ENCODE measurements at regions not wholly inside any gene's neighbourhood (a gene's known extent, or its start where the extent isn't known, plus 50 kb on each side); places are given as distances from the start of the nearest gene placed in this dataset.

DNA sequence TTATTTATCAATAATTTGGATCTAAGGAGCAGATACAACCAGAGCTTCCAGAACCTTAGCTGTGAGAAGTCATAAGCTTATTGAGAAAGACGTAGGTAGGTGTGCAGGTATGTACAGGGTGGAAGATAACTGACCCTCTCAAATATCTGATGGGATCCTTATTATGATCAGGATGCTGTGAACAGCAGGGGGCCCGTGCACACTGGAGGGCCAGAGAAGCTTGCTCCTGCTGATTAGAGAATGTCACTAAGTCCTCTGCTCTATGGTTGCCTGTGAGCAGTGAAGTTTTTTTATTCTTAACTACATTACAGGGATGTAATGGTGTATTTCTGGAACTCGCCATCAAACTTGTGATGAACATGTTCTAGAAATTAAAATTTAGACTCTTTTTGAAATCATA, 108.9 kb upstream of the POU5F2 start:
- no peak overlapping the region for H3K27ac Mint-ChIP-seq
- TF ChIP-seq, protein P1, sequence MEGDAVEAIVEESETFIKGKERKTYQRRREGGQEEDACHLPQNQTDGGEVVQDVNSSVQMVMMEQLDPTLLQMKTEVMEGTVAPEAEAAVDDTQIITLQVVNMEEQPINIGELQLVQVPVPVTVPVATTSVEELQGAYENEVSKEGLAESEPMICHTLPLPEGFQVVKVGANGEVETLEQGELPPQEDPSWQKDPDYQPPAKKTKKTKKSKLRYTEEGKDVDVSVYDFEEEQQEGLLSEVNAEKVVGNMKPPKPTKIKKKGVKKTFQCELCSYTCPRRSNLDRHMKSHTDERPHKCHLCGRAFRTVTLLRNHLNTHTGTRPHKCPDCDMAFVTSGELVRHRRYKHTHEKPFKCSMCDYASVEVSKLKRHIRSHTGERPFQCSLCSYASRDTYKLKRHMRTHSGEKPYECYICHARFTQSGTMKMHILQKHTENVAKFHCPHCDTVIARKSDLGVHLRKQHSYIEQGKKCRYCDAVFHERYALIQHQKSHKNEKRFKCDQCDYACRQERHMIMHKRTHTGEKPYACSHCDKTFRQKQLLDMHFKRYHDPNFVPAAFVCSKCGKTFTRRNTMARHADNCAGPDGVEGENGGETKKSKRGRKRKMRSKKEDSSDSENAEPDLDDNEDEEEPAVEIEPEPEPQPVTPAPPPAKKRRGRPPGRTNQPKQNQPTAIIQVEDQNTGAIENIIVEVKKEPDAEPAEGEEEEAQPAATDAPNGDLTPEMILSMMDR (IDR thresholded peaks at IDR 0.05; ENCODE audit: unreplicated experiment), result no peak
- peaks cover 11% of the 10 kb centered on the region for H3K36me3 Mint-ChIP-seq
- no peaks in the 10 kb centered on the region for H3K27me3 Mint-ChIP-seq (ENCODE audit: low read depth)
- H3K4me1 Mint-ChIP-seq, result no peaks in the 10 kb centered on the region
- no peak for DNase-seq (ENCODE audit: low spot score in 2 of 2, unreplicated experiment in 2 of 2)
- peaks cover 12% of the 10 kb centered on the region for H3K9me3 Mint-ChIP-seq
- no peak overlapping the region for H3K4me3 Mint-ChIP-seq

GRCh38 chr5:93845376-93845775, 104.0 kb upstream of the POU5F2 start:
- Mint-ChIP-seq H3K4me3 (no peak overlapping the region), H3K27ac (no peak overlapping the region), H3K36me3 (peaks cover 32% of the 10 kb centered on the region), H3K27me3 (ENCODE audit: low read depth) (no peaks in the 10 kb centered on the region), H3K4me1 (no peaks in the 10 kb centered on the region), H3K9me3 (peaks cover 31% of the 10 kb centered on the region)
- TF ChIP-seq, protein P1 (IDR thresholded peaks at IDR 0.05; ENCODE audit: unreplicated experiment), result no peak
- no peak for DNase-seq (ENCODE audit: low spot score in 2 of 2, unreplicated experiment in 2 of 2)

DNA sequence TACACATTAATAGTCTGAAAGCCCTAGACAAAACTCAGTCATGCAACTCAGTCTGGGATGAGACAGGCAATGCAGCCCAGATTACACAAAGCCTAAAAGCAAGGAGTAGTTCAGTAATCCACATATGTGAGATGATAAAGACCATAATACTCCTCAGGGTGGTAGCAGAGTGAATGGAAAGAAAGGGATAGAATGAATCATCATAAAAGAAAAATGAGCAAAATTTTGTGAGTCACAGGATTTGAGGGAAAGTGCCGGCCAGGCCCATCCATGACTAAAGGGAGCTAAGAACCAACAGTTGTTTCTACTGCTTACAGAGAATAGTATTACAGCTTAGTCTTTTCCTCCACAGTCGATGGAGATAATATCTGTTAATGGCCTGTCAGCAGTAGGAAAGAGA, 90.0 kb upstream of the POU5F2 start:
- Mint-ChIP-seq H3K27me3 (ENCODE audit: low read depth) (no peaks in the 10 kb centered on the region), H3K27ac (no peak overlapping the region), H3K9me3 (peaks cover 13% of the 10 kb centered on the region), H3K4me1 (no peaks in the 10 kb centered on the region), H3K36me3 (peaks cover 16% of the 10 kb centered on the region), H3K4me3 (no peak overlapping the region)
- DNase-seq (ENCODE audit: low spot score in 2 of 2, unreplicated experiment in 2 of 2), result no peak
- TF ChIP-seq, protein P1 (IDR thresholded peaks at IDR 0.05; ENCODE audit: unreplicated experiment), result no peak

DNA sequence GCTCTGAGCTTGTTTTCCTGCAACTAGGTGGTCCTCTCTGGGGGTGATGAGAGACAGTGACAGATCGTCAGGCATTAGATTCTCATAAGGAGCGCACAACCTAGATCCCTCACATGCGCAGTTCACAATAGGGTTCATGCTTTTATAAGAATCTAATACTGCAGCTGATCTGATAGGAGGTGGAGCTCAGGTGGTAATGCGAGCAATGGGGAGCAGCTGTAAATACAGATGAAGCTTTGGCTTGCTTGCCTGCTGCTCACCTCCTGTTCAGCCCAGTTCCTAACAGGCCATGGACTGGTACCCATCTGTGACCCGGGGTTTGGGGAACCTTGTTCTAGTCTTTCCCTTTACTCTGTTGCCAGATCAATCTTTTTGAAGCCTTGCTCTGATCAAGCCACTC, 89.5 kb upstream of the POU5F2 start:
- H3K27ac Mint-ChIP-seq, result no peak overlapping the region
- no peak for DNase-seq (ENCODE audit: low spot score in 2 of 2, unreplicated experiment in 2 of 2)
- no peak overlapping the region for H3K4me3 Mint-ChIP-seq
- H3K36me3 Mint-ChIP-seq, result peaks cover 17% of the 10 kb centered on the region
- TF ChIP-seq, protein P1 (IDR thresholded peaks at IDR 0.05; ENCODE audit: unreplicated experiment), result no peak
- no peaks in the 10 kb centered on the region for H3K27me3 Mint-ChIP-seq (ENCODE audit: low read depth)
- no peaks in the 10 kb centered on the region for H3K4me1 Mint-ChIP-seq
- peaks cover 17% of the 10 kb centered on the region for H3K9me3 Mint-ChIP-seq

DNA sequence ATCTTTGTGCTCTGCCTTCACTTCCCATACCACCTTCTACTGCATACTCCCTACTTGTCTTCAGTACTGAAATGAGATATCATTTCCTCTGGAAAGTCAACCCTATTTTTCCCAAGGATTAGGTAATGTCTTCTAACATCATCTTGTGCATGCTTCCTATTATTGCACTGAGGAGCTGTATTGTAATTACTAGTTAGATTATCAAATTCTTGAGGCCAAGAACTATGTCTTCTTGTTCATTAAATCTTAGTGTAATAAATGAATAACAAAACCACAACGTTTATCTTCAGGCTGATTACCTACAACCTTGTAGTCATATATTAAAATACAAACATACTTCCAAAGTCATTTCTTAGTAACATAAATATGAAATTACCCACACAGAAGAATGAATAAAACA, 87.9 kb upstream of the POU5F2 start:
- Mint-ChIP-seq H3K27me3 (ENCODE audit: low read depth) (no peaks in the 10 kb centered on the region), H3K36me3 (peaks cover 25% of the 10 kb centered on the region), H3K9me3 (peaks cover 25% of the 10 kb centered on the region), H3K4me3 (no peak overlapping the region), H3K4me1 (no peaks in the 10 kb centered on the region), H3K27ac (no peak overlapping the region)
- DNase-seq (ENCODE audit: low spot score in 2 of 2, unreplicated experiment in 2 of 2), result no peak
- TF ChIP-seq, protein P1 (IDR thresholded peaks at IDR 0.05; ENCODE audit: unreplicated experiment), result no peak

- Mint-ChIP-seq H3K36me3 (peaks cover 17% of the 10 kb centered on the region), H3K27me3 (ENCODE audit: low read depth) (no peaks in the 10 kb centered on the region), H3K4me1 (no peaks in the 10 kb centered on the region), H3K9me3 (peaks cover 18% of the 10 kb centered on the region), H3K4me3 (no peak overlapping the region), H3K27ac (no peak overlapping the region)
- no peak for DNase-seq (ENCODE audit: low spot score in 2 of 2, unreplicated experiment in 2 of 2)
- TF ChIP-seq, protein P1 (IDR thresholded peaks at IDR 0.05; ENCODE audit: unreplicated experiment), result no peak
Observed at GRCh38 chr5:93821891-93822415, 80.6 kb upstream of the POU5F2 start.
